Hepatocyte (in vitro differentiated cells): ENCODE measurements at regions not wholly inside any gene's neighbourhood (a gene's known extent, or its start where the extent isn't known, plus 50 kb on each side); places are given as distances from the start of the nearest gene placed in this dataset.

Source experiments
- DNase-seq: peaks from one replicate; pipeline ENCODE4 v3.0.0-alpha.2; 2016; ENCODE audit warnings: low spot score
- H2AFZ ChIP-seq: fragments of 200-600 bp; sonication (generic); 2 replicates; pipeline ENCODE4 v1.6.0; 2016; ENCODE audit warnings: antibody characterized with exemption, mild to moderate bottlenecking
- H3K27ac ChIP-seq: fragments of 200-600 bp; sonication (generic); 2 replicates; pipeline ENCODE4 v1.5.1; 2016; ENCODE audit warnings: mild to moderate bottlenecking
- H3K27me3 ChIP-seq: fragments of 200-600 bp; sonication (generic); 2 replicates; pipeline ENCODE4 v1.6.1; 2016
- H3K36me3 ChIP-seq: fragments of 200-600 bp; sonication (generic); replicated peaks from 2 replicates; pipeline ENCODE4 v1.5.1; 2016; ENCODE audit warnings: low read depth; ENCODE audit not compliant: insufficient read depth
- H3K4me1 ChIP-seq: fragments of 200-600 bp; sonication (generic); 2 replicates; pipeline ENCODE4 v1.5.1; 2016; ENCODE audit warnings: mild to moderate bottlenecking, moderate library complexity; ENCODE audit not compliant: insufficient read depth
- H3K4me2 ChIP-seq: fragments of 200-600 bp; sonication (generic); 2 replicates; pipeline ENCODE4 v1.6.0; 2016
- H3K4me3 ChIP-seq: fragments of 200-600 bp; sonication (generic); 2 replicates; pipeline ENCODE4 v1.5.1; 2016; ENCODE audit warnings: mild to moderate bottlenecking
- H3K79me2 ChIP-seq: fragments of 200-600 bp; sonication (generic); 2 replicates; pipeline ENCODE4 v1.6.0; 2017; ENCODE audit warnings: mild to moderate bottlenecking
- H3K9me2 ChIP-seq: fragments of 200-600 bp; sonication (generic); replicated peaks from 2 replicates; pipeline ENCODE4 v1.6.0; 2017; ENCODE audit warnings: mild to moderate bottlenecking; ENCODE audit not compliant: insufficient read depth
- H3K9me3 ChIP-seq: fragments of 200-600 bp; sonication (generic); 2 replicates; pipeline ENCODE4 v1.5.1; 2016; ENCODE audit warnings: low read depth, mild to moderate bottlenecking
- H4K20me1 ChIP-seq: fragments of 200-600 bp; sonication (generic); 2 replicates; pipeline ENCODE4 v1.6.0; 2016; ENCODE audit warnings: mild to moderate bottlenecking; ENCODE audit not compliant: insufficient read depth, poor library complexity, severe bottlenecking
- CTCF ChIP-seq: fragments of 200-600 bp; sonication (generic); IDR thresholded peaks from 2 replicates; pipeline ENCODE4 v1.5.1; 2016; ENCODE audit warnings: antibody characterized with exemption, mild to moderate bottlenecking; ENCODE audit not compliant: poor library complexity
- EZH2 ChIP-seq: fragments of 200-600 bp; sonication (generic); IDR thresholded peaks from 2 replicates; pipeline ENCODE4 v1.6.1; 2016; ENCODE audit warnings: antibody characterized with exemption, mild to moderate bottlenecking, borderline replicate concordance
- EZH2phosphoT487 ChIP-seq: fragments of 200-600 bp; sonication (generic); IDR thresholded peaks from one replicate; pipeline ENCODE4 v1.6.1; 2018; ENCODE audit warnings: antibody characterized with exemption, mild to moderate bottlenecking, low read depth, moderate library complexity; ENCODE audit not compliant: unreplicated experiment, severe bottlenecking
- WGBS: methylation state at CpG from one replicate; pipeline ENCODE4 v1.1.6; 2016; ENCODE audit warnings: low lambda C conversion rate; ENCODE audit errors: missing lambda C conversion rate; 5-methylcytosine and 5-hydroxymethylcytosine counted together

DNA sequence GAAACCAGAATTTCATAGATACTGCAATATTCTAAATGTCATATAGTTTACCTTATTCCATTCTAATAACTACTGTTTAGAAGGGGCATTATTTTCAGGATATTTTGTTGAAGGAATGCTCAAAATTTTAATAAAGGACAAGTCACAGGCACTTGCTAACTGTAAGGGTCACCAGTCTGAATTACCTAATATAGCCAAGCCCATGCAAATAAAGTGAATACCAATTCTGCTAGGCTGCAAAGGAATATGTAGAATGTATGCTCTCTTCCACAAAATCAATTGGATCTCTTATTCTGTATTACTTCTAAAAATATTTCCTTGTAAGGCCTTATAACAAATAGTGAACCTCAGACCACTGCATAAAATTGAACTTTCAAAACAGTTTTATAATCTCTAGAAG, 52.3 kb upstream of the FAT4 start:
- Histone ChIP-seq H3K4me1 (peaks cover 5% of the 10 kb centered on the region), H3K4me3 (no peak overlapping the region), H3K9me3 (no peaks in the 10 kb centered on the region), H4K20me1 (no peaks in the 10 kb centered on the region), H3K79me2 (no peaks in the 10 kb centered on the region), H3K9me2 (no peaks in the 10 kb centered on the region), H3K4me2 (no peak overlapping the region), H2AFZ (no peak overlapping the region), H3K36me3 (no peaks in the 10 kb centered on the region), H3K27me3 (no peaks in the 10 kb centered on the region), H3K27ac (no peak overlapping the region)
- no peak for TF ChIP-seq EZH2phosphoT487
- no peak for TF ChIP-seq CTCF
- no peak for TF ChIP-seq EZH2
- no peak for DNase-seq

DNA sequence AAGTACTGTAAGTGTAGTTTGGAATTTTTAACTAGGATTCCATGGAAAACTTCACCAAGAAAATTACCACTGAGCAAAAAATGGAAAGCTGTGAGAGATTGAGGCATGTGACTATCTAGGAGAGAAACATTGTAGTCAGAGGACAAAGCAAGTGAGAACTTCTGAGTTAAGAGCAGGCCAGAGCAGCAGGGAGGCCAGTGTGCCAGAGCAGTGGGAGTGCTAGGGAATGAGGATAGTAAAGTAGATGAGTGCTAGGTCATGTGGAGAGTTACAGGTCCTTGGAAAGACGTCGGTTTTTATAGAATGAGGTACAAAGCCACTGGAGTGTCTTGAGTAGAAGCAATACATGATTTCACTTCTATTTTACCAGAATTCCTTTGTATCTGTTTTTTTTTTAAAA, 52.7 kb upstream of the FAT4 start:
- H3K27ac ChIP-seq = no peak overlapping the region
- WGBS = 69% methylated on average over 2 of the region's 2 CpGs

DNA sequence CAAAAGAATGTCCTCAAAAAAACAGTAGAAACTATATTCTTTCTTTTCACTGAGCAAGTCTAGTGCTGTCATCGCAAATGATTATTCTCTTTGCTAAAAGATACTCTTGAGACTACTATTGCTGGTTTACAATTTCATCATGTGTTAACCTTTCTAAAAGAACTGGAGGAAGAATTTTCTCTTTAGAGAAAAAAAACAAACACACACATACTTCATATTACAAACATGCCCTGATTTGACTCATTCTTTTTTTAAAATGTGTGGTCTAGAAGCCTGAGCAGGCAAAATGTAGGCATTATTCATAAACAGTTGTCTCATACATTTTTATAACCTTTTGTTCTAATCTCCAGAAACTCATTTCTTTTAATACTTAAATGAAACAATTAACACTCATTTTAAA, 60.6 kb upstream of the FAT4 start:
- no peak for DNase-seq
- 71% methylated on average over 1 of the region's 1 CpG for WGBS
- Histone ChIP-seq H2AFZ (no peak overlapping the region), H3K36me3 (no peaks in the 10 kb centered on the region), H3K4me1 (no peaks in the 10 kb centered on the region), H3K79me2 (no peaks in the 10 kb centered on the region), H3K9me3 (no peaks in the 10 kb centered on the region), H3K4me3 (no peak overlapping the region), H3K4me2 (no peak overlapping the region), H3K27me3 (no peaks in the 10 kb centered on the region), H3K27ac (no peak overlapping the region), H3K9me2 (no peaks in the 10 kb centered on the region), H4K20me1 (no peaks in the 10 kb centered on the region)
- TF ChIP-seq CTCF (no peak), EZH2phosphoT487 (no peak), EZH2 (no peak)

More for the DNA sequence above, 52.7 kb upstream of the FAT4 start:
- TF ChIP-seq EZH2 = no peak
- no peak for TF ChIP-seq CTCF
- TF ChIP-seq EZH2phosphoT487 = no peak
- no peak for DNase-seq
- Histone ChIP-seq H3K79me2 (no peaks in the 10 kb centered on the region), H3K9me2 (no peaks in the 10 kb centered on the region), H3K36me3 (no peaks in the 10 kb centered on the region), H4K20me1 (no peaks in the 10 kb centered on the region), H3K4me2 (no peak overlapping the region), H3K9me3 (no peaks in the 10 kb centered on the region), H2AFZ (no peak overlapping the region), H3K27me3 (no peaks in the 10 kb centered on the region), H3K4me1 (peaks cover under 1% of the 10 kb centered on the region), H3K4me3 (no peak overlapping the region)

- no peak overlapping the region for H3K27ac ChIP-seq
- no peak overlapping the region for H3K4me3 ChIP-seq
- DNase-seq = peak; percentile 15
- no peaks in the 10 kb centered on the region for H3K9me3 ChIP-seq
- WGBS = 36% methylated on average over 2 of the region's 2 CpGs
- no peaks in the 10 kb centered on the region for H3K4me1 ChIP-seq
- H3K4me2 ChIP-seq = no peak overlapping the region
- H3K9me2 ChIP-seq = no peaks in the 10 kb centered on the region
- no peaks in the 10 kb centered on the region for H3K36me3 ChIP-seq
- H3K79me2 ChIP-seq = no peaks in the 10 kb centered on the region
- no peaks in the 10 kb centered on the region for H3K27me3 ChIP-seq
- TF ChIP-seq EZH2phosphoT487 (no peak), EZH2 (no peak), CTCF (peak; percentile 63)
- H2AFZ ChIP-seq = no peak overlapping the region
- H4K20me1 ChIP-seq = no peaks in the 10 kb centered on the region
Observed at GRCh38 chr4:125244848-125245450, 69.8 kb upstream of the FAT4 start.
